Ishikawa (cell line): ENCODE measurements at regions not wholly inside any gene's neighbourhood (a gene's known extent, or its start where the extent isn't known, plus 50 kb on each side); places are given as distances from the start of the nearest gene placed in this dataset.

Experiments used
- CEBPB ChIP-seq: IDR thresholded peaks from 2 replicates; pipeline ENCODE4 v1.6.1; 2012
- CREB1 ChIP-seq: IDR thresholded peaks from 2 replicates; pipeline ENCODE4 v1.6.1; 2012; ENCODE audit warnings: low read depth
- EGR1 ChIP-seq: IDR thresholded peaks from 2 replicates; pipeline ENCODE4 v1.6.1; 2012
- EP300 ChIP-seq: IDR thresholded peaks from 2 replicates; pipeline ENCODE4 v1.6.1; 2012; ENCODE audit warnings: borderline replicate concordance
- FOXM1 ChIP-seq: IDR thresholded peaks from 2 replicates; pipeline ENCODE4 v1.6.1; 2012; ENCODE audit warnings: low read depth, borderline replicate concordance
- MAX ChIP-seq: IDR thresholded peaks from 2 replicates; pipeline ENCODE4 v1.6.1; 2012
- NFIC ChIP-seq: IDR thresholded peaks from 2 replicates; pipeline ENCODE4 v1.6.1; 2012
- RAD21 ChIP-seq: IDR thresholded peaks from 2 replicates; pipeline ENCODE4 v1.6.1; 2012; ENCODE audit warnings: low read depth
- REST ChIP-seq: IDR thresholded peaks from 2 replicates; pipeline ENCODE4 v1.6.1; 2012; ENCODE audit warnings: low read depth, mild to moderate bottlenecking
- TAF1 ChIP-seq: IDR thresholded peaks from 2 replicates; pipeline ENCODE4 v1.6.1; 2012; ENCODE audit warnings: low read depth, mild to moderate bottlenecking
- TCF12 ChIP-seq: IDR thresholded peaks from 2 replicates; pipeline ENCODE4 v1.6.1; 2012; ENCODE audit warnings: low read depth
- TEAD4 ChIP-seq: IDR thresholded peaks from 2 replicates; pipeline ENCODE4 v1.6.1; 2012
- YY1 ChIP-seq: IDR thresholded peaks from 2 replicates; pipeline ENCODE4 v1.6.1; 2012; ENCODE audit warnings: low read depth
- ZBTB7A ChIP-seq: IDR thresholded peaks from 2 replicates; pipeline ENCODE4 v1.6.1; 2012; ENCODE audit warnings: low read depth
- TF ChIP-seq, protein P1 (sequence below): IDR thresholded peaks from 2 replicates; pipeline ENCODE4 v1.6.1; 2012

- TF ChIP-seq, protein P1, sequence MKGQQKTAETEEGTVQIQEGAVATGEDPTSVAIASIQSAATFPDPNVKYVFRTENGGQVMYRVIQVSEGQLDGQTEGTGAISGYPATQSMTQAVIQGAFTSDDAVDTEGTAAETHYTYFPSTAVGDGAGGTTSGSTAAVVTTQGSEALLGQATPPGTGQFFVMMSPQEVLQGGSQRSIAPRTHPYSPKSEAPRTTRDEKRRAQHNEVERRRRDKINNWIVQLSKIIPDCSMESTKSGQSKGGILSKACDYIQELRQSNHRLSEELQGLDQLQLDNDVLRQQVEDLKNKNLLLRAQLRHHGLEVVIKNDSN: no peak
- TF ChIP-seq RAD21 (no peak), YY1 (no peak), REST (no peak), TAF1 (no peak), CEBPB (no peak), TEAD4 (no peak), NFIC (no peak), FOXM1 (no peak), CREB1 (no peak), MAX (no peak), ZBTB7A (no peak), EP300 (no peak), TCF12 (no peak), EGR1 (no peak)
These were observed 227.2 kb upstream of the KLHL29 start for GRCh38 chr2:23157812-23158211.

DNA sequence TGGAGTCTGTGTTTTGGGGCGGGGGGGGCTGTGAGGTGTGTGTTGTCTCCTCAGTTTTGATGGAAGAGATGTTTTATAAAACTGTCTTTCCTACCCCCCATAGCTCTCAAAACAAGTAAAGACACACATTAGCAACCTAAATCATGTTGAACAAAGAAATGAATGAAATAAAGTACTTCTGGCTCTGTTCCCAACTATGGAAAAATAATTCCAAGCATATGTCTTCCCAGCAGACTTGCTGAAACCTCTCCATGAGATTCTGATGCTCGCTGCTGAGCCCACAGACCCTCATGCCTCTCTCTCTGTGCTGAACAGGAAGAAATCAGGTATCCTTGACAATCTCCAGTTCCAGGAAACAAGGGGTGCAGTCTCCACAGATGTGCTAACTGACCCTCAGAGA, 226.7 kb upstream of the KLHL29 start:
- no peak for TF ChIP-seq CEBPB
- TF ChIP-seq RAD21: no peak
- TF ChIP-seq REST: no peak
- TF ChIP-seq CREB1: no peak

DNA sequence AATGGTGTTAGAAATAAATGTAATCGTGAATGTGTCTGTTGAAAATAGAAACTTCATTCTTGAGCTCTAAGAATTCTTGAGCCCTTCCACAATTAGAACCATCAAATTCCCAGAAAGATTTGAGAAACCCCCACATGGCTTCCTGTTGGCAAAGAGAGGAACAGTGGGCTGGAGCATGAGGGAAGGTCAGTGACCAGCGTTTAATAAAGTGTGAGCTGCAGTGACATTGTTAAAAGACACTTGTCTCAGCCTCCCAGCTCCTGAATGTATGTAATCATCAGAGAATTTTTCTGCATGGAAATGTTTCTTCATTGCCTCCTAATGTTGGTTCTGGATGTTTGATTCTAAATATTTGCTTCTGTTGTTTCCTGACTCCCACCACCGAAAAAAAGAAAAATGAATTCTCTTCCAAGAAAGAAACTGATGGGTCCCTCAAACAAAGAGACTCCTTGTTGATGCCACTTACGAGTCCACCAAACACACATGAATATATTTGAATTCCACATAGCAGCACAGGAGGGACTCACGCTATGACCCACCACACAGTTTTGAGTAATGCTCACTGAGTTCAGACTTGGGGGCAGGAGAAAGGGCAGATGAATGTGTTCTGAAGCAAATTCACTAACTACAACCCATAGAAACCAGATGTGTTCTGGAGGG, 225.1 kb upstream of the KLHL29 start:
- TF ChIP-seq ZBTB7A (no peak), FOXM1 (no peak), EGR1 (no peak), EP300 (no peak), TCF12 (no peak), TAF1 (no peak)
- TF ChIP-seq, protein P1: no peak

GRCh38 chr2:23164173-23164572, 220.8 kb upstream of the KLHL29 start:
- TF ChIP-seq CEBPB (no peak), TEAD4 (no peak)

GRCh38 chr2:23169896-23170295, 215.1 kb upstream of the KLHL29 start:
- no peak for TF ChIP-seq CEBPB
- TF ChIP-seq MAX: no peak
- TF ChIP-seq NFIC: no peak
- no peak for TF ChIP-seq ZBTB7A
- no peak for TF ChIP-seq EGR1
- TF ChIP-seq REST: no peak
- TF ChIP-seq EP300: no peak
- TF ChIP-seq TEAD4: no peak
- TF ChIP-seq TCF12: no peak
- no peak for TF ChIP-seq YY1
- TF ChIP-seq TAF1: no peak
- no peak for TF ChIP-seq FOXM1
- TF ChIP-seq, protein P1: no peak
- TF ChIP-seq RAD21: no peak
- no peak for TF ChIP-seq CREB1
